ENCODE measurements at regions not wholly inside any gene's neighbourhood (a gene's known extent, or its start where the extent isn't known, plus 50 kb on each side); places are given as distances from the start of the nearest gene placed in this dataset.

GRCh38 chr18:51686590-51686989 lies 489.1 kb upstream of the MEX3C start:
- Histone ChIP-seq H3K79me1 (ENCODE audit: low read depth, low read length) (no peaks in the 10 kb centered on the region), H3K4me1 (replicated peaks in 1 of 4; ENCODE audit: control insufficient read depth in 3 of 4, insufficient read depth in 4 of 4, low read length in 3 of 4) (no peaks in the 10 kb centered on the region), H3K27me3 (replicated peaks in 1 of 4; ENCODE audit: control insufficient read depth in 3 of 4, extremely low read depth in 1 of 4, insufficient read depth in 3 of 4, low read length in 3 of 4) (no peaks in the 10 kb centered on the region), H4K8ac (ENCODE audit: extremely low read depth, insufficient read depth, low read length) (no peak overlapping the region), H3K79me2 (ENCODE audit: control insufficient read depth in 1 of 2, insufficient read depth in 2 of 2, low read length in 2 of 2) (no peaks in the 10 kb centered on the region), H3K14ac (ENCODE audit: insufficient read length) (no peak overlapping the region), H3K56ac (replicated peaks; ENCODE audit: insufficient read length, low read depth, low read length) (no peak overlapping the region), H3K4me3 (ENCODE audit: extremely low read depth in 1 of 4, insufficient read depth in 2 of 4, low read depth in 3 of 4, low read length in 4 of 4) (no peak overlapping the region), H4K91ac (replicated peaks; ENCODE audit: insufficient read length, low read length) (no peak overlapping the region), H3K9ac (replicated peaks in 1 of 4; ENCODE audit: extremely low read depth in 1 of 4, low read depth in 3 of 4, low read length in 3 of 4) (no peak overlapping the region), H3K23me2 (ENCODE audit: low read depth, low read length) (no peaks in the 10 kb centered on the region), H4K20me1 (replicated peaks in 1 of 2; ENCODE audit: control insufficient read depth in 1 of 2, insufficient read depth in 2 of 2, low read length in 2 of 2) (no peaks in the 10 kb centered on the region), H2BK12ac (ENCODE audit: low read depth, low read length) (no peak overlapping the region), H3K4ac (replicated peaks; ENCODE audit: insufficient read length, low read depth, low read length) (no peak overlapping the region), H3K27ac (ENCODE audit: low read depth, low read length) (no peak overlapping the region), H3K36me3 (ENCODE audit: control insufficient read depth in 2 of 4, insufficient read depth in 4 of 4, low read length in 3 of 4) (no peaks in the 10 kb centered on the region), H3K23ac (ENCODE audit: insufficient read length) (no peak overlapping the region), H2AFZ (ENCODE audit: low read length) (no peak overlapping the region), H2AK5ac (ENCODE audit: low read depth, low read length) (no peak overlapping the region), H3K18ac (ENCODE audit: extremely low read depth, low read length) (no peak overlapping the region), H2BK5ac (ENCODE audit: low read depth, low read length) (no peak overlapping the region), H2BK120ac (replicated peaks; ENCODE audit: low read depth, low read length) (no peak overlapping the region), H2BK15ac (ENCODE audit: low read length) (no peak overlapping the region), H2BK20ac (ENCODE audit: low read length) (no peak overlapping the region), H3K4me2 (ENCODE audit: insufficient read depth in 1 of 2, low read depth in 2 of 2, low read length in 2 of 2) (no peak overlapping the region), H4K5ac (ENCODE audit: insufficient read length, low read depth, low read length) (no peak overlapping the region), H3K9me3 (ENCODE audit: insufficient read depth in 2 of 2, low read depth in 1 of 2, low read length in 1 of 2) (no peaks in the 10 kb centered on the region)
- CTCF ChIA-PET (ENCODE audit: partially characterized antibody), result interaction anchor here (0.8 to 1.5 kb wide), 3 partner anchors 16 to 602 kb away, joined by 3 to 4 read pairs (median 3); no protein-coding TSS in a partner anchor
- DNase-seq (ENCODE audit: low read depth in 1 of 2, low spot score in 2 of 2), result no peak
- FAIRE-seq, result no peak
- WGBS, 2 experiments (ENCODE audit: extremely low coverage in 1 of 2, insufficient coverage in 1 of 2, insufficient read length in 1 of 2, insufficient replicate concordance in 2 of 2, low coverage in 1 of 2, low lambda C conversion rate in 2 of 2, missing lambda C conversion rate in 1 of 2), result 88% methylated on average over 7 of the region's 7 CpGs; no CpG with 5 or more reads in 1 of the 2 experiments
- no peak for TF ChIP-seq RAD21 (IDR thresholded peaks at IDR 0.05 in 1 of 2, conservative IDR thresholded peaks at IDR 0.05 in 1 of 2; ENCODE audit: low read depth in 2 of 2, low read length in 2 of 2)
- no peak for TF ChIP-seq SRF (IDR thresholded peaks at IDR 0.05; ENCODE audit: low read depth, low read length)
- TF ChIP-seq SP2 (IDR thresholded peaks at IDR 0.05; ENCODE audit: low read length), result no peak
- no peak for TF ChIP-seq TCF12 (IDR thresholded peaks at IDR 0.05; ENCODE audit: low read depth, low read length)
- no peak for TF ChIP-seq CBX8 (IDR thresholded peaks at IDR 0.05; ENCODE audit: borderline replicate concordance, low read depth, low read length)
- no peak for TF ChIP-seq SP1 (IDR thresholded peaks at IDR 0.05; ENCODE audit: low read depth, low read length)
- POLR2A ChIA-PET (ENCODE audit: partially characterized antibody), result no interaction called here
